Fibroblast of skin of right biceps (primary cell): ENCODE measurements at regions not wholly inside any gene's neighbourhood (a gene's known extent, or its start where the extent isn't known, plus 50 kb on each side); places are given as distances from the start of the nearest gene placed in this dataset.

Experiments
- DNase-seq: peaks from one replicate; pipeline ENCODE4 v3.0.0-alpha.2; 2013

- DNase-seq = no peak
These were observed 113.1 kb downstream of the ICOS start for GRCh38 chr2:204049635-204050034.

GRCh38 chr2:204050681-204051080, 114.1 kb downstream of the ICOS start:
- no peak for DNase-seq

GRCh38 chr2:204051476-204051875, 114.9 kb downstream of the ICOS start:
- DNase-seq = no peak

GRCh38 chr2:204051984-204052556, 115.5 kb downstream of the ICOS start:
- no peak for DNase-seq

GRCh38 chr2:204059016-204059415, 122.5 kb downstream of the ICOS start:
- no peak for DNase-seq

GRCh38 chr2:204060841-204061240, 124.3 kb downstream of the ICOS start:
- no peak for DNase-seq

GRCh38 chr2:204061241-204061640, 124.7 kb downstream of the ICOS start:
- DNase-seq = no peak

GRCh38 chr2:204064119-204064518, 127.6 kb downstream of the ICOS start:
- DNase-seq = no peak

- no peak for DNase-seq
These were observed 129.0 kb downstream of the ICOS start for GRCh38 chr2:204065566-204065965.

GRCh38 chr2:204066051-204066450, 129.5 kb downstream of the ICOS start:
- DNase-seq = no peak

- DNase-seq = no peak
These were observed 133.2 kb downstream of the ICOS start for GRCh38 chr2:204069804-204070203.

GRCh38 chr2:204072443-204073324, 136.1 kb downstream of the ICOS start:
- no peak for DNase-seq

- DNase-seq = peak; percentile 15
These were observed 137.9 kb downstream of the ICOS start for GRCh38 chr2:204074456-204074855.

GRCh38 chr2:204078003-204078698, 141.6 kb downstream of the ICOS start:
- no peak for DNase-seq

- no peak for DNase-seq
These were observed 145.2 kb downstream of the ICOS start for GRCh38 chr2:204081487-204082425.

GRCh38 chr2:204086167-204086566, 149.6 kb downstream of the ICOS start:
- no peak for DNase-seq

GRCh38 chr2:204089105-204089504, 152.5 kb downstream of the ICOS start:
- no peak for DNase-seq

GRCh38 chr2:204089574-204089973, 153.0 kb downstream of the ICOS start:
- no peak for DNase-seq

GRCh38 chr2:204090021-204090420, 153.5 kb downstream of the ICOS start:
- DNase-seq = no peak

GRCh38 chr2:204104811-204105210, 168.2 kb downstream of the ICOS start:
- DNase-seq = no peak

GRCh38 chr2:204108330-204108751, 171.8 kb downstream of the ICOS start:
- DNase-seq = peak; percentile 35

- no peak for DNase-seq
These were observed 172.3 kb downstream of the ICOS start for GRCh38 chr2:204108781-204109295.
